NCI-H146 treated with DMSO at 0.1 percent for 48 hours (cell line): ENCODE measurements at regions not wholly inside any gene's neighbourhood (a gene's known extent, or its start where the extent isn't known, plus 50 kb on each side); places are given as distances from the start of the nearest gene placed in this dataset.
"Not testable (repeated sequence)": the region's sequence is repeated elsewhere in the genome, so short reads cannot be mapped to it uniquely, and the experiment has no call there.

ENCODE experiments used
- DNase-seq: peaks from one replicate; lab custom pipeline; 2025; ENCODE audit not compliant: unreplicated experiment; lab: John Stamatoyannopoulos, UW

- no peak for DNase-seq
These were observed 1247.9 kb downstream of the NXPH1 start for GRCh38 chr7:9681284-9681683.

GRCh38 chr7:9691286-9691685 is 1257.9 kb downstream of the NXPH1 start:
- no peak for DNase-seq

DNA sequence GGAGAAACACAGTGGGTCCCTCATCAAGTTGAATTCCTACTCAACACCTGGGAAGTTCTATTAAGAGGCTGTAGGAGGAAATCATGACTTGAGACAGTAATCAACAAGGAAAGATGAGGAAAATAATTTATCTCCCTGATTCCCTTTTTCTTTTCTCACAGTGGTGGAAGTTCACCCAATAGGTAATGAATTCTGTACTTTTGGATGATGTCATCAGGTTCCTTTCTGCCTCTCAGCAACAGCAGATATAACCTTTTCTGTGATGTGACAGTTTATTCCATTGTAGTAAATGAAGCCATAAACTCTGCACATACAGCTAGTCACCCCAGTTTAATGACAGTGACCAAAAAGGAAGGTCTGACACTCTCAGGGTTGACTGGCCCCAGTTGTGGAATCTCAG is 1265.0 kb downstream of the NXPH1 start:
- DNase-seq = no peak

- DNase-seq = no peak
These were observed 1264.5 kb upstream of the PHF14 start for GRCh38 chr7:9709216-9709615.

- no peak for DNase-seq
These were observed 1262.3 kb upstream of the PHF14 start for GRCh38 chr7:9711259-9711918.

- no peak for DNase-seq
These were observed 1255.5 kb upstream of the PHF14 start for GRCh38 chr7:9718071-9718661.

- no peak for DNase-seq
These were observed 1254.4 kb upstream of the PHF14 start for GRCh38 chr7:9719303-9719702.

- no peak for DNase-seq
These were observed 1254.0 kb upstream of the PHF14 start for GRCh38 chr7:9719721-9720120.

DNA sequence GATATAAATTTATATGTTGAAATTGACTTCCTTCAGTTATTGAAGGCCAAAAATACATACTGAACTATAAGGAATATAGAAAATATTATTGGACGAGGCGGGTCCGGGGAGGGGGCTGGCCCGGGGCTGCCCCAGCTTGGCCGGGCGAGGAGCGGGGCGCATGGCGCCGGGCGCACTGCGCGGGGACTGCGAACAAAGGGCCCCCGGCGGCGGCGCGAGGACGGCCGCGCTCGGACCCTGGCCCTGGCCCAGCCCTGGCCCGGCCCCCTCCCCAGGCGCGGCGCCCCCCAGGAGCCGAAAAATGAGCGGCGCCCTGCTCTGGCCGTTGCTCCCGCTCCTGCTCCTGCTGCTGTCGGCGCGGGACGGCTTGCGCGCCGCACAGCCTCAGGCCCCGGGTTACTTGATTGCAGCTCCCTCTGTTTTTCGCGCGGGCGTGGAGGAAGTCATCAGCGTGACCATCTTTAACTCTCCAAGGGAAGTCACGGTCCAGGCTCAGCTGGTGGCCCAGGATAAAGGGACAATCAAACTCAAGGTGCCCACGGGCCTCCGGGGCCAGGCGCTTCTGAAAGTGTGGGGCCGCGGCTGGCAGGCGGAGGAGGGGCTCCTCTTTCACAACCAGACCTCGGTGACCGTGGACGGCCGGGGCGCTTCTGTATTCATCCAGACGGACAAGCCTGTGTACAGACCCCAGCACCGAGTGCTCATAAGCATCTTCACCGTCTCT is 1247.6 kb upstream of the PHF14 start:
- DNase-seq = not testable (repeated sequence)

DNA sequence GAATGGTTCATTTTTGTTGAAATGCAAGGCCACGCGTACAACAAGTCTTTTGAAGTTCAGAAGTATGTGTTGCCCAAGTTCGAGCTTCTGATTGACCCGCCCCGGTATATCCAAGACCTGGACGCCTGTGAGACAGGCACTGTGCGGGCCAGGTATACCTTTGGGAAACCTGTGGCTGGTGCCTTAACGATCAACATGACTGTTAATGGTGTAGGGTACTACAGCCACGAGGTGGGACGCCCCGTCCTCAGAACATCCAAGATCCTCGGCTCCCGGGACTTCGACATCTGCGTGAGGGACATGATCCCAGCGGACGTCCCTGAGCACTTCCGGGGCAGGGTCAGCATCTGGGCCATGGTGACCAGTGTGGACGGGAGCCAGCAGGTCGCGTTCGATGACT is 1246.9 kb upstream of the PHF14 start:
- not testable (repeated sequence) for DNase-seq

- DNase-seq = not testable (repeated sequence)
These were observed 1246.2 kb upstream of the PHF14 start for GRCh38 chr7:9727467-9727869.

GRCh38 chr7:9728014-9728657 is 1245.5 kb upstream of the PHF14 start:
- not testable (repeated sequence) for DNase-seq

DNA sequence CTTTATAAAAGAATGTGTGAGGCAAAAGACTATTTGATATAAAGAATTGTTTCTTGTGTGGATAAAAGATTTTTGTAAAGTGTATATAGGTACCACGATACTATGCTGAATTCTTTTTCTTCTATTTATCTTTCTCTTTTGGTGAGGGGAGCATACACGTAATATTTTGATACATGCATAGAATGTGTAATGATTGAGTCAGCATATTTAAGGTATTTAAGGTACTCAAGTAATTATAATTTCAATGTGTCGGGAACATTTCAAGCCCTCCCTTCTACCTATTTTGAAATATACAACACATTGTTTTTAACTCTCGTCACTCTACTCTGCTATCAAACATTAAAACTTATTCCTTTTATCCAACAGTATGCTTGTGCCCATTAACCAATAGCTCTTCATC is 1221.6 kb upstream of the PHF14 start:
- no peak for DNase-seq

DNA sequence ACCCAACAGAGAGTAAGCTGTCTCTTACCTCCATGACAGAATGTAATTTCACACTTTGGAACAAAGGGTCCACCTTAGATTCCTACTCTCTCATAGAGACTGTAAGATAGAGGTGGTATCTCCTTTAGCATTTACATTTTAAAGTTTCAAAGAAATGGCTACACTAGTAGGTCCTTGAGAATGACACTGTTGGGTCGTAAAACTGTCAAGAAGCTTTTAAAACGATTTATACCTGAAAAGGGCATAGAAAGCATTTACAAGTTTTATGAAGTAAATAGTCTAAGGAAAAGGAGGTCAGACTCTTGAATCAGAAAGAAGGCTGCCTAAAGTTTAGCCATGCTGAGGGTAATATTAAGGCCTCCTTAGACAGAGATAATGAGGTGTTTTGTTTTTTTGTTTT is 1212.4 kb upstream of the PHF14 start:
- DNase-seq = no peak

DNA sequence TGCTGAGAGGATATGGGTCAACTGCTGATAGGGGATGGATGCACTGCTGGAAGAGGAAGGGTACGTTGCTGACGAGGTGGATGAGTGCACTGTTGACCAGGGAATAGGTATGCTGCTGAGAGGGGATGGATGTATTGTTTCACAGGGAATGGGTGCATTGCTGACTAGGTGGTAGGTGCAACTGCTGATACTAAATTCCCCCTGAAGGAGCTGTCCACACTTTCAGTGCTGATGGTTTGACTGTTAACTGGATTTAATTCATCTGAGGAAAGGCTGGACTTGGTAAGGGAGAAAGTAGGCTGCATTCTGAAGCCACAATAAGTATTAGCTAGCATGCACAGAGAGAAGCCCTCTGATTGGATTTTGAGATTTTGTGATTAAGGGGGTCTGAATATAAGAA is 1196.8 kb upstream of the PHF14 start:
- DNase-seq = no peak

DNA sequence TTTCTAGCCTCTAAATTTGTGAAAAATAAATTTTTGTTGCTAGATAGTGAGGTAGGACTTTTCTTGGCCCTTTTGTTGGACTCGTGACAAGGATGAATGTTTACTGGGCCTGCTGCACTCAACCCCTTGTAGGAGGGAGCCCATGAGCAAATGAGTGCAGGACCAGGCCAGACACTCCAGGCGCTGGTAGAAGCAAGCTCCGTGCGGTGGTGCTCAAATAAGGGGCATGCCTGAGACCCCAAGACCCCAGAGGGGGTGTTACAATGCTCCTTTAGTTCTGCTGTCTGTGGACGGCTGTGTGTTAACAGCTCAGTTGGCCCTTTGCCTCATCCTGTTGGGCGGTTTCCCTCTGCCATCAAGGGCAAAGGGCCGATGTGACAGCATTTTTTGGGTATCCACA is 1195.3 kb upstream of the PHF14 start:
- no peak for DNase-seq

GRCh38 chr7:9781710-9782109 is 1192.0 kb upstream of the PHF14 start:
- DNase-seq = no peak

GRCh38 chr7:9782275-9782674 is 1191.4 kb upstream of the PHF14 start:
- no peak for DNase-seq

DNA sequence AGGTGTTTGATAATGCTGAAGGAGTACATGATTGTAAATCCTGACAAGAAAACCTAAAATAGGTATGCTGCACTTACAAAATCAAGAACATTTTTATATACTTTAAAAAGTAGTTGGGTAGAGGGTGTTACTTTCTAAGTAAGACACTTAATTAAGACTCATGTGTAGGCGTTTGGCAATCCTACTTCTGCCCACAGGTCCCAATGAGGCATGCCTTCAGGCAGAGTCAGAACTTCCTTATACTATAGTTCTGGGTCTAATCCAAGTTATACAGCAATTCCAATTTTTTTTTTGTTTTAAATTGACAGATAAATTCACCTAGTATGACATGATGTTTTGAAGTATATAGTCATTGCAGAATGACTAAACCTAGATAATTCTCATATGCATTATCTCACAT is 1188.5 kb upstream of the PHF14 start:
- no peak for DNase-seq

GRCh38 chr7:9796241-9796640 is 1177.4 kb upstream of the PHF14 start:
- no peak for DNase-seq

- DNase-seq = no peak
These were observed 1151.0 kb upstream of the PHF14 start for GRCh38 chr7:9822458-9823290.
